PC-3 (cell line): ENCODE measurements at regions not wholly inside any gene's neighbourhood (a gene's known extent, or its start where the extent isn't known, plus 50 kb on each side); places are given as distances from the start of the nearest gene placed in this dataset.

Source experiments
- CTCF ChIP-seq: fragments of 300-600 bp; sonication (generic); conservative IDR thresholded peaks from 2 replicates; pipeline ENCODE4 v1.5.1; 2017; ENCODE audit warnings: antibody characterized with exemption, low read depth, mild to moderate bottlenecking, low read length
- EZH2 ChIP-seq: fragments of 300-600 bp; sonication (generic); IDR thresholded peaks from one replicate; pipeline ENCODE4 v1.6.1; 2017; ENCODE audit warnings: antibody characterized with exemption, mild to moderate bottlenecking, low read length; ENCODE audit not compliant: unreplicated experiment

GRCh38 chr7:135859538-135859937 is 110.9 kb upstream of the FAM180A start:
- TF ChIP-seq CTCF, result no peak
- TF ChIP-seq EZH2, result no peak
